Hepatocyte (in vitro differentiated cells): ENCODE measurements at regions not wholly inside any gene's neighbourhood (a gene's known extent, or its start where the extent isn't known, plus 50 kb on each side); places are given as distances from the start of the nearest gene placed in this dataset.

Experiments used
- CTCF ChIP-seq: fragments of 200-600 bp; sonication (generic); IDR thresholded peaks from 2 replicates; pipeline ENCODE4 v1.5.1; 2016; ENCODE audit warnings: antibody characterized with exemption, mild to moderate bottlenecking; ENCODE audit not compliant: poor library complexity
- EZH2 ChIP-seq: fragments of 200-600 bp; sonication (generic); IDR thresholded peaks from 2 replicates; pipeline ENCODE4 v1.6.1; 2016; ENCODE audit warnings: antibody characterized with exemption, mild to moderate bottlenecking, borderline replicate concordance

- TF ChIP-seq CTCF, result no peak
- no peak for TF ChIP-seq EZH2
Measured at GRCh38 chr2:60212181-60212945, 341.1 kb downstream of the BCL11A start.
